ENCODE measurements at regions not wholly inside any gene's neighbourhood (a gene's known extent, or its start where the extent isn't known, plus 50 kb on each side); places are given as distances from the start of the nearest gene placed in this dataset.

DNA sequence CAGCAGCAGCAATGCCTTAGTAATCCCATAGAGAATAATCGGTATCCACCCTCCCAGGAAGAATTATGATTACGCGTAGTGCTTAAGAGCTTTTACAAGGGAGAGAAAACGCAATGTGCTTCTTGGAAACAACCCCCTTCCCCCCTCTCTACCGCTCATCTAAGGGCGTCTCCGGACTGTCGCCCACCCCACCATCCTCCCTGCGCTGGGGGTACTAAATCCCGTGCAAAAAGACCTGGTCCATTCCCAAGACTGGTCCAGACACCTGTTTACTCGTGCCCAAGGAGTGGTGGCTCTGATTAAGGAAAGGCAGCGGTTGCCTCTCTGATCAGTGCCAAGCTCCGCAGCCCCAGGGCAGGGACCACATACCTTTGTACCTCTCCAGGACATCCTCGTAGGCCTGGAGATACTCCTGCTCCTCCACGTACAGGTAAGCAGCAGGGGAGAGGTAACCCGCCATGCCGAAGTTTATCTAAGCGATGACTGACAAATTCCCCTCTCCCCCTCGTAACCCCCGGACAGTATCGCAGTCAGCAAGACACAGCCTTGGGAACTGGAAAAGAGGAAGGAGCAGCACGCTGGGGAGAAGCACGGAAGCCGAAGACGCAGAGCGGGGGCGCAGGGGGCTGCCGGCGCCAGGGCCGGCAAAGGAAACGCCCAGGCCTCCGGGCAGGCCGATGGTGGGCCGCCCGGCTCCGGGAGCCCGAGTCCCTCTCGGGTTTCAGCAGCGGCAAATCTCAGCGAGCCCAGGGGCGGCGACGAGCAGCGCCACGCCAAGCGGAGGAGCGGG is 112.0 kb upstream of the BEND6 start:
- Mint-ChIP-seq H3K4me3 (ENCODE audit: unreplicated experiment) (peak overlapping the region; percentile 92), H3K27me3 (ENCODE audit: insufficient read depth, unreplicated experiment) (no peaks in the 10 kb centered on the region), H3K9me3 (ENCODE audit: unreplicated experiment) (no peaks in the 10 kb centered on the region), H3K4me1 (ENCODE audit: insufficient read depth, unreplicated experiment) (peaks cover 19% of the 10 kb centered on the region), H3K36me3 (ENCODE audit: insufficient read depth, unreplicated experiment) (no peaks in the 10 kb centered on the region), H3K27ac (ENCODE audit: low read depth, unreplicated experiment) (peak overlapping the region; percentile 88)
- BruUV-seq (replicated peaks) = no TSS peak
- intact Hi-C loops (cut with micrococcal nuclease) = loop anchor here (5.0 kb wide), 3 partner anchors 36 to 201 kb away; partner anchors contain the start of gene DST
- ChIA-PET POLR2A (interaction anchor here (0.8 to 4.7 kb wide), 19 partner anchors 9 to 474 kb away, joined by 3 to 30 read pairs (median 4); partner anchors contain the start of gene PRIM2), CTCF (interaction anchor here (0.6 to 2.8 kb wide), 4 partner anchors 8 to 133 kb away, joined by 3 to 18 read pairs (median 7); no protein-coding TSS in a partner anchor)
- TF ChIP-seq CTCF (IDR thresholded peaks at IDR 0.05; ENCODE audit: unreplicated experiment) = no peak
- DNase-seq (ENCODE audit: unreplicated experiment) = peak; percentile 55

DNA sequence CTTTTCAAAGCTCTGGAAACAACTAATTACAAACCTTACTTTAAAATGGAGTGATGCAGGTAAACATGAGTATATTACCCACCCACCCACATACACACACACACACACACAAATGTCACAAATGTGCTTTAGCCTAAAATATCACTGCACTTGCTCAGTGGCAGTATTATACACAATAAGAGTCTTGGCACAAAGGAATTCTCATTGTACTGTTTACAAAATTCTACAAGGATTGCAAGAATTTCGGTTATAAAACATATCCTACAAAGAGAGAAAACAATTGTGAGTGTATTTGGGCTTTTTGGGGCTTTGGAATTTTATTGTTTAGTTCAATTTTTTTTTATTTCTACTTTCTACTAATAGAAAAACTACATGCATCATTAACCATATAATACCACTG is 113.2 kb upstream of the BEND6 start:
- Mint-ChIP-seq H3K4me3 (ENCODE audit: unreplicated experiment) (peak overlapping the region; percentile 92), H3K36me3 (ENCODE audit: insufficient read depth, unreplicated experiment) (no peaks in the 10 kb centered on the region), H3K9me3 (ENCODE audit: unreplicated experiment) (no peaks in the 10 kb centered on the region), H3K27me3 (ENCODE audit: insufficient read depth, unreplicated experiment) (no peaks in the 10 kb centered on the region), H3K27ac (ENCODE audit: low read depth, unreplicated experiment) (peak overlapping the region; percentile 72), H3K4me1 (ENCODE audit: insufficient read depth, unreplicated experiment) (peaks cover 20% of the 10 kb centered on the region)
- ChIA-PET CTCF (interaction anchor here (0.7 to 2.8 kb wide), 6 partner anchors 9 to 474 kb away, joined by 3 to 18 read pairs (median 4); no protein-coding TSS in a partner anchor), POLR2A (interaction anchor here (0.6 to 4.7 kb wide), 22 partner anchors 11 to 303 kb away, joined by 3 to 30 read pairs (median 6); partner anchors contain the start of gene DST)
- TF ChIP-seq CTCF (IDR thresholded peaks at IDR 0.05; ENCODE audit: unreplicated experiment) = no peak
- intact Hi-C loops (cut with micrococcal nuclease) = loop anchor here (5.0 kb wide), 3 partner anchors 34 to 199 kb away; partner anchors contain the start of gene DST
- DNase-seq (ENCODE audit: unreplicated experiment) = no peak
- no TSS peak for BruUV-seq (replicated peaks)

- TF ChIP-seq CTCF (IDR thresholded peaks at IDR 0.05; ENCODE audit: unreplicated experiment) = no peak
- no peaks in the 10 kb centered on the region for H3K9me3 Mint-ChIP-seq (ENCODE audit: unreplicated experiment)
- BruUV-seq (replicated peaks) = TSS peak; percentile 90
- ChIA-PET CTCF (interaction anchor here (0.7 to 2.8 kb wide), 7 partner anchors 9 to 475 kb away, joined by 3 to 18 read pairs (median 3); no protein-coding TSS in a partner anchor), POLR2A (interaction anchor here (0.7 to 4.7 kb wide), 24 partner anchors 11 to 477 kb away, joined by 3 to 30 read pairs (median 6); partner anchors contain the start of gene DST)
- peak overlapping the region; percentile 92 for H3K4me3 Mint-ChIP-seq (ENCODE audit: unreplicated experiment)
- H3K36me3 Mint-ChIP-seq (ENCODE audit: insufficient read depth, unreplicated experiment) = no peaks in the 10 kb centered on the region
- H3K4me1 Mint-ChIP-seq (ENCODE audit: insufficient read depth, unreplicated experiment) = peaks cover 20% of the 10 kb centered on the region
- no peak for DNase-seq (ENCODE audit: unreplicated experiment)
- no peaks in the 10 kb centered on the region for H3K27me3 Mint-ChIP-seq (ENCODE audit: insufficient read depth, unreplicated experiment)
- intact Hi-C loops (cut with micrococcal nuclease) = loop anchor here (5.0 kb wide), 3 partner anchors 34 to 199 kb away; partner anchors contain the start of gene DST
- H3K27ac Mint-ChIP-seq (ENCODE audit: low read depth, unreplicated experiment) = peak overlapping the region; percentile 72
These were observed 113.5 kb upstream of the BEND6 start for GRCh38 chr6:56841381-56841749.

All from MCF 10A (cell line).